ENCODE measurements at regions not wholly inside any gene's neighbourhood (a gene's known extent, or its start where the extent isn't known, plus 50 kb on each side); places are given as distances from the start of the nearest gene placed in this dataset.
A peak's percentile ranks its signal among the peaks of the same experiment; 100 is the strongest.

DNA sequence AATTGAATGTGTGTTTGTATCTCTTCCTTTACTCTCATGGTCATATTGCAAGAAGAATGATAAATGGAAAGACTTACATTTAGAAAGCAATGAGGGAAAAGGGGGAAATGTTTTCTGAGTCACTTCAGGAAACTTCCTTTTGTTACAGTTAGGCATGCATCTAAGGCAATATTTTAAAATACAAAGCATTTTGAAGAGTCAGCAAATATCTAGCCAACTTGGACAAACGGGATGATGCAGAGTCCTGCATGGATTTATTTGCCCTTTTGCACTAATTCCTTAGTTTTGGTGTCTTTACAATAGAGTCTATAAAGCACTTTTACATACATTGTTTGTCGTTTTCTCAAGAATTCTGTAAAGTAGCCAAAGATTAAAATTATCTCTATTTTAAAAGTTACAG is 286.2 kb upstream of the UBE2E2 start:
- no peaks in the 10 kb centered on the region for H3K9me3 ChIP-seq (replicated peaks; ENCODE audit: control insufficient read depth, insufficient read depth, low read depth, low read length)
- H2AFZ ChIP-seq (ENCODE audit: low read depth, low read length) = no peak overlapping the region
- H3K4me1 ChIP-seq (replicated peaks in 1 of 2; ENCODE audit: control insufficient read depth in 2 of 2, insufficient read depth in 2 of 2, low read length in 2 of 2) = no peaks in the 10 kb centered on the region
- no peak overlapping the region for H3K4me3 ChIP-seq
- BruUV-seq (replicated peaks) = no TSS peak
- no peak overlapping the region for H3K27ac ChIP-seq (ENCODE audit: extremely low read depth, low read depth, low read length)
- no peaks in the 10 kb centered on the region for H3K79me2 ChIP-seq (ENCODE audit: control insufficient read depth, insufficient read depth, low read length)
- no peak for ATAC-seq
- H3K36me3 ChIP-seq (ENCODE audit: control insufficient read depth, insufficient read depth, low read length) = no peaks in the 10 kb centered on the region
- no peaks in the 10 kb centered on the region for H4K20me1 ChIP-seq (replicated peaks; ENCODE audit: control insufficient read depth, insufficient read depth, low read length)
- no peak for DNase-seq (ENCODE audit: extremely low read depth in 1 of 4, low spot score in 3 of 4)
- no peak overlapping the region for H3K9ac ChIP-seq (ENCODE audit: insufficient read depth in 1 of 2, low read depth in 2 of 2, low read length in 2 of 2)
- 0% methylated on average over 2 of the region's 2 CpGs for WGBS (ENCODE audit: insufficient coverage, low coverage, missing lambda C conversion rate)
- H3K9me1 ChIP-seq (ENCODE audit: control insufficient read depth, insufficient read depth, low read length) = no peaks in the 10 kb centered on the region
- H3K4me2 ChIP-seq (ENCODE audit: insufficient read depth, low read length) = no peak overlapping the region
- TF ChIP-seq MAFK (IDR thresholded peaks at IDR 0.05; ENCODE audit: low read length) (peak; percentile 69), C11orf30 (IDR thresholded peaks at IDR 0.05; ENCODE audit: low read depth) (peak; percentile 32; the same call in 1 of the 2 replicates), MAFG (tag; conservative IDR thresholded peaks at IDR 0.05) (peak; percentile 36; the same call in 1 of the 2 replicates), MXI1 (IDR thresholded peaks at IDR 0.05; ENCODE audit: low read depth, low read length) (no peak), ZNF316 (IDR thresholded peaks at IDR 0.05) (peak; percentile 59), TCF3 (CRISPR knock-in tag; IDR thresholded peaks at IDR 0.05) (no peak), MAFF (IDR thresholded peaks at IDR 0.05; ENCODE audit: low read length) (peak; percentile 65)
- FAIRE-seq = no peak
- intact Hi-C loops (cut with micrococcal nuclease) = no loop called here
- POLR2A ChIA-PET = no interaction called here
- H3K27me3 ChIP-seq (ENCODE audit: control insufficient read depth in 2 of 2, insufficient read depth in 2 of 2, low read length in 2 of 2) = no peaks in the 10 kb centered on the region
- in situ Hi-C loops (cut with MboI) = no loop called here
- CTCF ChIA-PET (ENCODE audit: low intra/inter-chr PET ratio) = no interaction called here

DNA sequence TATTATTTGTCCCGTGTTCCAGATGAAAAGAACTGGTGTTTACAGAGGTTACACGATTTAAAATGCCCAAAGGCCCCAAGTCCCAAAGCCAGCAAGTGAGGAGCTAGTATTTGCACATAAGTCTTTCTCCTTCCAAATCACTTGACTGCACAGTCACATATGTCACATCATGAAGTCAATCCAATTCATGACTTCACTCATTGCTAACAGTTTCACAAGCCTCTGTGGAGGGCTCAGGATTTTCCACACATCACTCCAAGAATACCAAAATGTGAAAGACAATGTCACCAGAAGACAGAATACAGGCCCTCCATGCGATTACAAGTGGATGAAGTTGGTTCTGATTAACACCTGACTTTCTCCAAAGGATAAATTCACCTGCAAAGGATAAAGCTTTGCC is 283.1 kb upstream of the UBE2E2 start:
- ChIA-PET POLR2A (no interaction called here), CTCF (ENCODE audit: low intra/inter-chr PET ratio) (no interaction called here)
- no peak overlapping the region for H3K4me2 ChIP-seq (ENCODE audit: insufficient read depth, low read length)
- no peaks in the 10 kb centered on the region for H3K36me3 ChIP-seq (ENCODE audit: control insufficient read depth, insufficient read depth, low read length)
- no peak for FAIRE-seq
- no peaks in the 10 kb centered on the region for H3K79me2 ChIP-seq (ENCODE audit: control insufficient read depth, insufficient read depth, low read length)
- H2AFZ ChIP-seq (ENCODE audit: low read depth, low read length) = no peak overlapping the region
- no peaks in the 10 kb centered on the region for H3K27me3 ChIP-seq (ENCODE audit: control insufficient read depth in 2 of 2, insufficient read depth in 2 of 2, low read length in 2 of 2)
- intact Hi-C loops (cut with micrococcal nuclease) = no loop called here
- no peak overlapping the region for H3K4me3 ChIP-seq
- H3K27ac ChIP-seq (ENCODE audit: extremely low read depth, low read depth, low read length) = no peak overlapping the region
- BruUV-seq (replicated peaks) = no TSS peak
- no peaks in the 10 kb centered on the region for H3K4me1 ChIP-seq (replicated peaks in 1 of 2; ENCODE audit: control insufficient read depth in 2 of 2, insufficient read depth in 2 of 2, low read length in 2 of 2)
- ATAC-seq = no peak
- H3K9ac ChIP-seq (ENCODE audit: insufficient read depth in 1 of 2, low read depth in 2 of 2, low read length in 2 of 2) = no peak overlapping the region
- no peak for DNase-seq (ENCODE audit: extremely low read depth in 1 of 4, low spot score in 3 of 4)
- no peaks in the 10 kb centered on the region for H3K9me3 ChIP-seq (replicated peaks; ENCODE audit: control insufficient read depth, insufficient read depth, low read depth, low read length)
- 0% methylated on average over 3 of the region's 3 CpGs for WGBS (ENCODE audit: insufficient coverage, low coverage, missing lambda C conversion rate)
- no peaks in the 10 kb centered on the region for H3K9me1 ChIP-seq (ENCODE audit: control insufficient read depth, insufficient read depth, low read length)
- in situ Hi-C loops (cut with MboI) = no loop called here
- no peaks in the 10 kb centered on the region for H4K20me1 ChIP-seq (replicated peaks; ENCODE audit: control insufficient read depth, insufficient read depth, low read length)
- TF ChIP-seq ATF7 (IDR thresholded peaks at IDR 0.05) = no peak
- TF ChIP-seq HNRNPH1 (optimal IDR thresholded peaks at IDR 0.05; ENCODE audit: low read depth, low read length) = no peak
- no peak for TF ChIP-seq CC2D1A (IDR thresholded peaks at IDR 0.05)
- no peak for TF ChIP-seq SAFB (IDR thresholded peaks at IDR 0.05; ENCODE audit: borderline replicate concordance, low read depth, low read length)
- TF ChIP-seq CREM (IDR thresholded peaks at IDR 0.05; ENCODE audit: low read depth) = no peak
- TF ChIP-seq MYNN (IDR thresholded peaks at IDR 0.05) = no peak
- no peak for TF ChIP-seq MYNN (CRISPR knock-in tag; IDR thresholded peaks at IDR 0.05)
- TF ChIP-seq ZNF766 (CRISPR knock-in tag; conservative IDR thresholded peaks at IDR 0.05) = no peak
- TF ChIP-seq, protein P1, sequence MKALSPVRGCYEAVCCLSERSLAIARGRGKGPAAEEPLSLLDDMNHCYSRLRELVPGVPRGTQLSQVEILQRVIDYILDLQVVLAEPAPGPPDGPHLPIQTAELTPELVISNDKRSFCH (CRISPR knock-in tag; IDR thresholded peaks at IDR 0.05) = no peak
- TF ChIP-seq, protein P1 (tag; IDR thresholded peaks at IDR 0.05) = no peak
- no peak for TF ChIP-seq PHF20 (IDR thresholded peaks at IDR 0.05; ENCODE audit: partially characterized antibody)
- TF ChIP-seq, protein P2, sequence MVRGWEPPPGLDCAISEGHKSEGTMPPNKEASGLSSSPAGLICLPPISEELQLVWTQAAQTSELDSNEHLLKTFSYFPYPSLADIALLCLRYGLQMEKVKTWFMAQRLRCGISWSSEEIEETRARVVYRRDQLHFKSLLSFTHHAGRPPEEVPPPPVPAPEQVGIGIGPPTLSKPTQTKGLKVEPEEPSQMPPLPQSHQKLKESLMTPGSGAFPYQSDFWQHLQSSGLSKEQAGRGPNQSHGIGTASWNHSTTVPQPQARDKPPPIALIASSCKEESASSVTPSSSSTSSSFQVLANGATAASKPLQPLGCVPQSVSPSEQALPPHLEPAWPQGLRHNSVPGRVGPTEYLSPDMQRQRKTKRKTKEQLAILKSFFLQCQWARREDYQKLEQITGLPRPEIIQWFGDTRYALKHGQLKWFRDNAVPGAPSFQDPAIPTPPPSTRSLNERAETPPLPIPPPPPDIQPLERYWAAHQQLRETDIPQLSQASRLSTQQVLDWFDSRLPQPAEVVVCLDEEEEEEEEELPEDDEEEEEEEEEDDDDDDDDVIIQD (CRISPR knock-in tag; IDR thresholded peaks at IDR 0.05) = no peak
